ENCODE measurements at regions not wholly inside any gene's neighbourhood (a gene's known extent, or its start where the extent isn't known, plus 50 kb on each side); places are given as distances from the start of the nearest gene placed in this dataset.

GRCh38 chr18:42360716-42361115 is 405.7 kb downstream of the PIK3C3 start:
- TF ChIP-seq CTCF (IDR thresholded peaks at IDR 0.05) = no peak
- TF ChIP-seq USF2 (IDR thresholded peaks at IDR 0.05; ENCODE audit: borderline replicate concordance, low read depth, low read length) = no peak
- no peak for TF ChIP-seq MAX (IDR thresholded peaks at IDR 0.05; ENCODE audit: low read depth)
- no peak for TF ChIP-seq ZBTB33 (IDR thresholded peaks at IDR 0.05; ENCODE audit: borderline replicate concordance, low read depth)
- no peak for TF ChIP-seq TAF1 (IDR thresholded peaks at IDR 0.05; ENCODE audit: borderline replicate concordance, low read depth, low read length)
- no peak for TF ChIP-seq FOXJ3 (CRISPR knock-in tag; IDR thresholded peaks at IDR 0.05)
- no peak for TF ChIP-seq POLR2AphosphoS5 (IDR thresholded peaks at IDR 0.05; ENCODE audit: low read depth, low read length)
